ENCODE measurements at regions not wholly inside any gene's neighbourhood (a gene's known extent, or its start where the extent isn't known, plus 50 kb on each side); places are given as distances from the start of the nearest gene placed in this dataset.

- TF ChIP-seq CTCF (IDR thresholded peaks at IDR 0.05; ENCODE audit: low read depth, low read length) (no peak), EZH2phosphoT487 (IDR thresholded peaks at IDR 0.05; ENCODE audit: low read depth) (no peak)
These were observed 58.5 kb upstream of the CRBN start for GRCh38 chr3:3237979-3238378.
